ENCODE measurements at regions not wholly inside any gene's neighbourhood (a gene's known extent, or its start where the extent isn't known, plus 50 kb on each side); places are given as distances from the start of the nearest gene placed in this dataset.

- DNase-seq (ENCODE audit: low read depth) = no peak
- no peak overlapping the region for H3K4me3 ChIP-seq (ENCODE audit: low read depth, low read length)
- no peak for TF ChIP-seq CTCF (conservative IDR thresholded peaks at IDR 0.05; ENCODE audit: low read depth, low read length)
Measured at GRCh38 chr13:54875111-54875510, 1846.5 kb downstream of the OLFM4 start.

- TF ChIP-seq CTCF (conservative IDR thresholded peaks at IDR 0.05; ENCODE audit: low read depth, low read length) = no peak
- no peak for DNase-seq (ENCODE audit: low read depth)
- no peak overlapping the region for H3K4me3 ChIP-seq (ENCODE audit: low read depth, low read length)
Measured at GRCh38 chr13:54879036-54879435, 1850.4 kb downstream of the OLFM4 start.

- TF ChIP-seq CTCF (conservative IDR thresholded peaks at IDR 0.05; ENCODE audit: low read depth, low read length) = no peak
- no peak for DNase-seq (ENCODE audit: low read depth)
- H3K4me3 ChIP-seq (ENCODE audit: low read depth, low read length) = no peak overlapping the region
Measured at GRCh38 chr13:54884682-54885081, 1856.1 kb downstream of the OLFM4 start.

GRCh38 chr13:54890976-54891375 lies 1862.4 kb downstream of the OLFM4 start:
- no peak for TF ChIP-seq CTCF (conservative IDR thresholded peaks at IDR 0.05; ENCODE audit: low read depth, low read length)
- no peak for DNase-seq (ENCODE audit: low read depth)
- no peak overlapping the region for H3K4me3 ChIP-seq (ENCODE audit: low read depth, low read length)

GRCh38 chr13:54901316-54901715 lies 1872.7 kb downstream of the OLFM4 start:
- TF ChIP-seq CTCF (conservative IDR thresholded peaks at IDR 0.05; ENCODE audit: low read depth, low read length) = no peak
- no peak overlapping the region for H3K4me3 ChIP-seq (ENCODE audit: low read depth, low read length)
- no peak for DNase-seq (ENCODE audit: low read depth)

GRCh38 chr13:54912367-54912766 lies 1883.8 kb downstream of the OLFM4 start:
- H3K4me3 ChIP-seq (ENCODE audit: low read depth, low read length) = no peak overlapping the region
- DNase-seq (ENCODE audit: low read depth) = no peak
- TF ChIP-seq CTCF (conservative IDR thresholded peaks at IDR 0.05; ENCODE audit: low read depth, low read length) = no peak

- TF ChIP-seq CTCF (conservative IDR thresholded peaks at IDR 0.05; ENCODE audit: low read depth, low read length) = no peak
Measured at GRCh38 chr13:54913668-54914067, 1885.1 kb downstream of the OLFM4 start.

More at GRCh38 chr13:54913668-54914067, 1885.1 kb downstream of the OLFM4 start:
- H3K4me3 ChIP-seq (ENCODE audit: low read depth, low read length) = no peak overlapping the region
- no peak for DNase-seq (ENCODE audit: low read depth)

Data from epithelial cell of proximal tubule (primary cell).